NCI-H2171 (cell line): ENCODE measurements at regions not wholly inside any gene's neighbourhood (a gene's known extent, or its start where the extent isn't known, plus 50 kb on each side); places are given as distances from the start of the nearest gene placed in this dataset.
"Not testable (repeated sequence)": the region's sequence is repeated elsewhere in the genome, so short reads cannot be mapped to it uniquely, and the experiment has no call there.

ENCODE experiments used
- DNase-seq: peaks from one replicate; lab custom pipeline; 2025; lab: John Stamatoyannopoulos, UW

DNA sequence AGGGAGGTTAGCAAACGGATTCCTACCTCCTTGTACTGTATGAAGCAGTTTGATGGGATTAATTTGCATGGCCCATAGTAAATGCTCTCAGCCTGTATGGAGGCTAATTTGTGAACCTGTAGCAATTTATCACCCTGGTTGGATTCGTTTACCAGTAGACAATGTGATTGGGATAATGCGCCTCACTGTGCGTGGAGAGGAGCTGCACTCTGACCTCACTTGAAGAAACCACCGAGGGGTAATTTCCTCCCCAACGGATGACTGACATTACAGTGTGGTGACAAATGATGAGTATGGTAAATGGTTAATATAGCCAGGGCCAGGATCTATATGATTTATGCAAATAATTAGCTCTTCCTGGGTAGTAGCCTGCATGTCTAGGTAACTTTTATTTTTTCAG is 479.1 kb upstream of the RBFOX1 start:
- no peak for DNase-seq

DNA sequence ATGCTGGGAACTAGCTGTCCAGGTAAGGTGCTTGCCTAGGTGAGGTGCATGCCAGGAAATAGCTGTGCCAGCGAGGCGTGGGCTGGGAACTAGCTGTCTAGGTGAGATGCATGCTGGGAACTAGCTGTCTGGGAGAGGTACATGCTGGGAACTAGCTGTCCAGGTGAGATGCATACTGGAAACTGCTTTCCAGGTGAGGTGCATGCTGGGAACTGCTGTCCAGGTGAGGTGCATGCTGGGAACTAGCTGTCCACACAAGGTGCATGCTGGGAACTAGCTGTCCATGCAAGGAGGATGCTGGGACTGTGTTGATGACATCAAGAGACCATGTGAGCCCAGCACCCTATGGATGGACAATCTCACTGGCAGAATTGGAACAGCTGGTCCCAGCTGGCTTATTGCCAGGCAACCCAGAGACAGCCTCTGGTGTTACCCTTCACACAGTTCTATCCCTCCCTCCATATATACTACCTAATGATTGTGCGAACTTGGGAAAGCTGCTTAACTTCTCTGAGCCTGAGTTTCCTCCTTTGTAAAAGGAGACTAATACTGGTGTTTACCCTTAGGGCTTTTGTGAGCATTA is 479.9 kb upstream of the RBFOX1 start:
- no peak for DNase-seq

DNA sequence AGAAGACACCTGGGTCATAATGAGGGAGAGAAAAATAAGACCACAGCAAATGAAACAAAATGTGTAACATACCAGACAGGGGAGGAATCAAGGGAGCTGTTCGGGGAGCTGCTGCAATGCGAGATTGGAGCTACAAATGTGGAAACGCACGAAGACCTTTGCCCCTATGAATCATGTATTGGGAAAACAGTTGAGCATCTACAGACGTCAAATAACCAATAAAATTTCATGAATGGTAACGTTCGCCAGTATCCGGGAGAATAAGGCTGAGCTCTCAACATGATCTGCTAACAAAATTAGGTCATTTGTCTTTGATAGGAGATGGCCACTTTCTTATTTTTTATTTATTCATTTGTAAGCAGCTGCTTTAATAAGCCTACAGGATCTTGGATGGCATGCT is 486.2 kb upstream of the RBFOX1 start:
- no peak for DNase-seq

DNA sequence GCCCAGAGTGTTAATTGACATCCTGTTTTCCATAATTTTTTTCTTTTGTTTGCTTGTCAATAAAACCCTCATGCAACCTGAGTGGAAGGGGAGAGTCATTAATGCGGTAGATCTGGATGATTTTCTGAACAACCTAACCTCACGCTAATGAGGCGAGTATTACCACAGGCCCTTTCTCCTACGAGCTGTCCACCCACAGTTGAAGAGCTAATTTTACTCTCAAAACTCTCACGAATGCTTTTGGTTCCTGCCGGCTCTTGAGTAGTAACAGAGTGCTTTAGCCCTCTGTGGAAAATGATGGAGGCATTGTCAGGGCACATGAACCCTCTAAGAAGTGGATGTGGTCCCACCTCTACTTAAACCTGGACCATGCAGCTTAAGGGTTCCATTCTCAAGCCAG is 491.3 kb upstream of the RBFOX1 start:
- no peak for DNase-seq

DNA sequence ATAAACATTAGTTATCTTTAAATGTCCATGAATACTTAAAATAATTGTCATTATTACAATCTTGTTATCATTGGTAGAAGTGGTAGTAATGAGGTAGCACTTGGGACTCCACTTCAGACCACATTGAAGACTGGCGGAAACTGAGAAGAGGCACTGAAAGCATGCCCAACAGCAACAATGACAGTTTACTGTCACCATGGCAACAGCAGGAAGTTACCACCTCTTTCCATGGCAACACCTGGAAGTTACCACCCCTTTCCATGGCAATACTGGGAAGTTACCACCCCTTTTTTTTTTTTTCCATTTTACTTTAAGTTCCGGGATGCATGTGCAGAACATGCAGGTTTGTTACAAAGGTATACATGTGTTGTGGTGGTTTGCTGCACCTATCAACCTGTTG is 494.9 kb upstream of the RBFOX1 start:
- DNase-seq, result no peak

DNA sequence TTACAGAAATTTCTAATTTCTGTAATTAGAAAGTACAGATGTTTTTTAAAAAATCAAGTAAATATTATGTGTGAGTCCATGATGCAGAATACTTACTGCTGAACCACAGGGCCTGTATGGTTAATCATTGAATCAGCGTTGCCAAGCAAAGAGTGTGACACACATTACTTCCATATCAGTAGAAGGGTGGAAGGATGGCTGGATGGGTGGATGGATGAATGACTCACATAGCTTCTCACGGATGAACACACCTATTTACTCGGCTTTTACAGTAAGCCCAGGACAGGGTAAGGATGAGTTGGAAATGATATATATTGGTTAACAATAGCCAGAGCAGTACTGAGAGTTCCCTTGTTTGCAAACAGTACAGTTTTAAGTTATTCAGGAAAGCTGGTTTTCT is 495.9 kb upstream of the RBFOX1 start:
- DNase-seq, result no peak

DNA sequence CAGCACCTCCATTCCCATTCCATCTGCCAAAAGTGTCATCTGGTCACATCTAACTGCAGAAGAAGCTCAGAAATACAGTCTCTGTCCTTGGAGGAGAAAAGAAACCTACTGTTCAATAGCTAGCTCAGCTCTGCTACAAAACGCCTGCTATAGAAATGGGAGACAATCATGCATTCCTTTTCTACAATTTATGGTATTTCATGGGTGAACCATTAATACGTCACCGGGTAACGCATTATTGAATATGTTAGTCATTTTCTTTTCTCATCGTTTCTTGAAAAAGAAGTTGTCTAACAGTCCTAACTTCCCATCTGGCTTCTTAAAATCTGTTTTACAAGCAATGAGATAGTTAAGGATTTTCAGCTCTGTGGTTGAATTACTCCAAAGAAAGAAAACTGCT is 496.7 kb upstream of the RBFOX1 start:
- no peak for DNase-seq

DNA sequence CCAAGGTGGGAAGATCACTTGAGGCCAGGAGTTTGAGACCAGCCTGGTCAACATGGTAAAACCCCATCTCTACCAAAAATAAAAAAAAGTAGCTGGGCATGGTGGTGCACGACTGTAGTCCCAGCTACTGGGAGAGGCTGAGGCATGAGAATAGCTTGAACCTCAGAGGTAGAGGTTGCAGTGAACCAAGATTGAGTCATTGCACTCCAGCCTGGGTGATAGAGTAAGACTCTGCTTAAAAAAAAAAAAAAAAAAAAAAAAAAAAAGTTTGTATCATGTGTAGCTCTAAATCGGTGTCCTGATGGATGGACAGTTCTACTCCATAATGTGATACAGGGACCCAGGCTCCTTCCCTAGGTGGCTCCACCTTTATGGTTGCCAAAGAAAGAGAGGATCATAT is 497.1 kb upstream of the RBFOX1 start:
- DNase-seq, result no peak

DNA sequence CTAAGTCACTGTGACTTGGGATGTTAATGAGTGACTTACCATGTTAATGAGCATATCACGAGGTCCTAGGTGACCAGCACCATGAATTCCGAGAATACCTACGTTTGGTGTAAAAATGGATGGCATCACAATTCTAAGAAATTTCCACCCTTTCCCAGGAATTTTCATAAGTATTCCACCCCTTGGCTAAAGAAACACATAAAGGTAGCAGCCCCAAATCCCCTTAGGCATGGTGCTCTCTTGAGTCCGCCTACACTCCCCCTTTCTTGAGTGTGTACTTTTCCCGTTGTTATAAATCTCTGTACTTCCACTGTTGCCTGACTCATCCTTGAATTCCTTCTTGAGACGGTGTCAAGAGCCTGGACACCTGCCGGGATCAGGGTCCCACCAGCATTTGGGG is 504.0 kb upstream of the RBFOX1 start:
- no peak for DNase-seq

DNA sequence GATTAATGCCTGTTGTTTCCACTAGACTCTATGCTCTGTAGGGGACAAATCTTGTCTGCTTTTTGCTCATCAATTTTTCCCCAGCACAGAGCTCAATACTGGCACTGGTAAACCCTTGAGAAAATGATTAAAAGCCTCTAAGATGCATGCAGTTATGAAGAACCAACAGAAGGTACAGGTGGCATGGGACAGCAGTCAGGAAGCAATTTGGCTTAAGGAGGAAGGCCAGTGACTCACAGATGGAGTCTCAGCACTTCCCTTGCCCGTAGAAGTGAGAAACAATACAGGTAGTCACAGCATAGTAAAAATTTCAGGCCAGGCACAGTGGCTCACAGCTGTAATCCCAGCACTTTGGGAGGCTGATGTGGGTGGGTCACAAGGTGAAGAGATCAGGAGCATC is 504.7 kb upstream of the RBFOX1 start:
- no peak for DNase-seq

DNA sequence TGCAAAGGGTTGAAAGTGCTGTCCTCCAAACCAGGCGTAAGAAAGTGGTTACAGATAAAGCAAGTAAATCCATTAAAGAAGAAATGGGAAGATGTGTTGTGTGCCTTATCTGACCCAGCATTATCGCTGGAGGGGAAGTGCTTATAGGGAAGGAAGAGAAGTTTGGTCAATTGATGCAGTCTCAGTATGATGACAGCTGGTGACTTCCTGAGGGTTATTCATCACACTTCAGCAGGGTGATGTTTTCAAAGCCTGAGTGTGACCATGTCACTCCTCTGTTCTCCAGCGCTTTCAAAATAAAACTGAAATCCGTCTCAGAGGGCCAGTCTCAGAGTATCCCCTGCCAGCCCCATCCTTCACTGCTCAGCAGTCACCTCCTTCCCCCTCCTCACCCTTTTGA is 505.4 kb upstream of the RBFOX1 start:
- no peak for DNase-seq

DNA sequence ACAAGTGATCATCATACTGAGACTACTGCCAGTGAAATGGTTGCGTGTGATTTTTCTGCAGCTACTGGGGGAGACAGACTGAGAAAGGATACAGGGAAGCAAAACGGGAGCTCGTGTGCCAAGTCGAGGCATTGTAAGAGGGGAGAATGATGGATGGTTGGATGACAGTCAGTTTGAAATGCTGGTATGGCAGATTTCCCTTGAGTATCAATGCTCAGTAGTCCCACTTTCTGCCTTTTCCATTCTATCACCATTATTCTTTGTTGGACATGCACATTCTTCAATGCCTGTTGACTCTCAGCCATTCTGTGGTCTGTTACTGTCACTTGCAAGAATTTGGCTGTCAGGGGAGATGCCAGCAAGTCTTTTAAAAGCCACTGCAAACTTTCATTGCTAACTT is 510.6 kb upstream of the RBFOX1 start:
- no peak for DNase-seq

DNA sequence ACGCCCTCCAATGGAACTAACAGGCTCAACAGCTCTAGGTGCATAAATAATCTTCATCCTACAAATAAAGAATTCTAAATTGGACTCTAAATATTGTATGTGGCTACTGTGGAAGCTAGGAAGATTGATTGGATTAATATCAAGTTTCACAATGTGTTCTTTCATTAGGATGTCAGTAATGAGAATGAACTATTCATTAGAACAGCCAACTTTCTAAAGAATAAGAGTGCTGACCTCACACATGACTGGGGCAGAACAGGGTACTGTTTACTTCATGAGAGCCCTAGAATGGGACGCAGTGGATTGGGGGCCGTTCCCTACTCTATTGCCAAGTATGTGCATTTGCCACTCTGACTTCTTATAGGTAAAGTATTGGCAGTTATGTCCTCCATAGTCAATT is 528.2 kb upstream of the RBFOX1 start:
- no peak for DNase-seq

DNA sequence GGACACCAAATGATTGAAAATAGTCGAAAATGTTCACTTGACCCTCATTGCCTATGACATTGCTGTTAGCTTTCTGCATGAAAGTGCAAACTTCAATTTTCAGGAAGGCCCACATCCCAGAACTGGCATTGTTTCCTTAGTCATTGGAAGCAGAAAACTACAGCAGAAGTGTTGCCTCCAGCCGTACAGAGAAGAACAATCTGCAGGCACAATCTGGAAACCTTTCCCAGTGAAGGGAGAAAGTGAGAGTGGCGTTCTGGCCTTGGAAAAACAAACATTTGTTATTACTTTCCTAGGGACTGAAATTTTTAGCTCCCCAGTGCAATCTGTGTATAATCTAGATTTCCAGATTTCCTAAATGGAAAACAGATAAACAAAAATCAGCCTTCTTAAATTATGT is 529.5 kb upstream of the RBFOX1 start:
- no peak for DNase-seq

DNA sequence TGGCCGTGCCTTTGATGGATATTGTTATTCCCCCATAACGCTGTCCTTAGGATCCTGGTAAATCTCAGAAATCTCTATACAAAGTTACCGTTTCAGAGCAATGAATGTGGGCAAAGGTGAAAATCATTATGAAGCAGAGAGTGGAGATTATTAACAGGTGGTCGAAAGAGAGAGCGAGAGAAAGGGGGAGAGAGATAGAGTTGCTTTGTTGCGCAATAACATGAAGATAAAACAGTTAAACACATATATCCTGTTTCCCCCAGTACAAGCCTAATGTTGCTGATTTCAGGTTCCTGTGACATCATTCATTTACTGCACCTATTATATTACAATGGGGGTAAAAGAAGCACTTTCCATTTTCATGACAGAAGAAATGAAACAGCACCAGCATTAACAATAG is 535.4 kb upstream of the RBFOX1 start:
- DNase-seq, result no peak

DNA sequence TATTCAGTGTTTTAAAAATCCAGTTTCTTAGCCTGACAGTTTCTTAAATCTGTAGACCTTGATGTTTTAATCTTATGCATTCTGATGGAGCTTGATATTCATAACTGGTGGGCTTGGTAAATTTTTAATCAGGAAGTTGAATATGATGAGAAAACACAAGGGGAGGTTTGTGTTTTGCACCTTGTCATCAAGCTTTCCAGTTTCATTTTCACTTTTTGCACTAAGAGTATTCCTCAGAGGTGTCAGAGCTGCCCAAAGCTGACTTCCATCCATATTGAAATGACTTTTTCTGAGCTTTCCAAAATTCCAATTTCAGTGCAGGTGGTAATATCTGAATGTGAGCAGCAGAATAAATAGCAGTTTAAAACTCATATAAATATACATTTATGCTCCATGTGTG is 555.0 kb upstream of the RBFOX1 start:
- DNase-seq, result no peak

DNA sequence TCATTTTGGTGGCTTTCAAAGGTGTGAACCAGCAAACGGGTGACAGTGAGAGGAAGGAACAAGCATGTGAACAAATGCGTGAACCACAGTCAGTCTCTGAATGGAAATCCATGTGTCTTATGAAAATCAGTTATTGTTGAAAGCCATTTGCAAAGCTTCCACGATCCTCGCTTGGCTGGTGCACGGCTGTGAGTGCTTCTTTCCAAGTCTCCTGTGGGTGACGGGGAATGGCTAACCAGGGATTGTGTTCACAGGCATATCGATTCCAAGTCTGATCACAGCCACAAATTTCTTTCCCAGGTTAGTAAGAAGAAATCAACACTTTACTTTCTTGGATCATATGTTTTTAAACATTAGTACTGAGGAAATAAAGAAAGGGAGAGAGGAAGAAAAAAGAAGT is 556.9 kb upstream of the RBFOX1 start:
- no peak for DNase-seq

DNA sequence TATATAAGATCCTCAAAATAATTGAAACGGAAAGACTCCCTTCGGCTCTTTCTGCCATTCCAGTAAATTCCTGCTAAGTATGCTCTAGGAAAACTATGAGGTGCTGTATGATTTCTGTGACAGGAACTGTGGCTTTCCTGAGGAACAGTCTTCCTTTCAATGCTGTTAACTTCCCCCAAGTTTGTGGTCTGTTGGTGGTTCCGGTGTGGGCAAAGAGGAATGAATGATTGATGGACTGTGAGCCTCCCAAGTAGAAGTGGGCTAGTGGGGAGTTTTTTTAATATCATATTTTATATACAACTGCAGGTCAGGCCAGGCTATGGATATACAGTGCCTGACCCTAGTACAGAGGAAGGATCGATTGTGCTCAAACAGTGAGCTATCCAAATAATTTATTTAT is 560.7 kb upstream of the RBFOX1 start:
- no peak for DNase-seq

DNA sequence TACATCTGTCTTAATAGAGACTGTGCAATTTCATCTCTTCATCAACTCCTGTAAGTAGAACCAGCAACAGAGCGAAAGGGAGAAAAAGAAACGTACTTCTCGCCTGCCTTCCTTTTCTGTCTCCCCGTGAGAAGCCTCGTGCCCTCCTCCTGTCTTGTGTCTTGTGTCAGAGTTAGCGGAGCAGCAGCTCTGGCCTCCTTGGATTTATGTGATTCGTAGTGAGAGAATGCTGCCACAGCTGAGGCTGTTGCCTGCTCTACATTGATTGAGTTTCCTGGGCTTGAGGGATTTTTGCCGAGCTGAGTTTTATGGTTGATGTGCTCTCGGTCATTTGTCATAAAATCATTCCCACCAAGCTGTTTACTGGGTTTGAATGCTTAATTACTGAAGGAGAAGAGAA is 579.1 kb upstream of the RBFOX1 start:
- no peak for DNase-seq

DNA sequence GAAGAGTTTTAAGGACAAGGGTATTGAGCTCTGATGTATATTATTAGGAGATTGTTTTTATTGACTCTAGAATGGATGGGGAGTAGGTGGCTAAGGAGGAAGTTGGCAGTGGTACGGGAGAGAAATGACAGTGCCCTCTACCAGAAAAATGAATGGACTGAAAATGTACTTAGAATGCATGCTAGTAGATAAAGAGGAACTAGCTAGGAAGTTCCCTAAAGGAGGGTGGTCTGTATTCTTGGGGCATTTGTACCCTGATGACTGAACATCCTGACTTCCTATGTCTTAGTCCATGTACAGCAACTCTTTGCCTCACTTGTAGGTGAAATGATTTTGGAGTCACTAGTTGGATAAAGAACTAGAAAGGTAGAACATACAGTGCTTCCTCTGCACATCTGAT is 581.5 kb upstream of the RBFOX1 start:
- DNase-seq, result no peak

DNA sequence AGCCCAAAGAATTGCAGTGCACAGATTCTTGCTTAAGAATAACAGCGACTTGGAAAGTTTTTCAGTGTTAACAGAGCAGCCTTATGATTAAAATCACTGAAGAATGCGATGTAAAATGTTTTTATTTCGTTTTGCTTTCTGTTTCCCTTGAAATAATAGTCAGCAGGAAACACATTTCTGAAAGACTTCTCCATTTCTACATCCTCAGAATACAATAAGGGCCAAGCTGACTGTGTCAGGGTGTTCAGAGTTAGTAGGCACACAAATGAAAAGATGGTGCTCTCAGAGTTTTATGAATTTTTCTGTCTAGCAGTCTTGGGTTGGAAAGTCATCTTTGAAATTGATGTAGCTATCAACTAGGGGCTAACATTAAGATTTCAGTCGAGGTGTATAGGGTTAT is 582.9 kb upstream of the RBFOX1 start:
- no peak for DNase-seq

DNA sequence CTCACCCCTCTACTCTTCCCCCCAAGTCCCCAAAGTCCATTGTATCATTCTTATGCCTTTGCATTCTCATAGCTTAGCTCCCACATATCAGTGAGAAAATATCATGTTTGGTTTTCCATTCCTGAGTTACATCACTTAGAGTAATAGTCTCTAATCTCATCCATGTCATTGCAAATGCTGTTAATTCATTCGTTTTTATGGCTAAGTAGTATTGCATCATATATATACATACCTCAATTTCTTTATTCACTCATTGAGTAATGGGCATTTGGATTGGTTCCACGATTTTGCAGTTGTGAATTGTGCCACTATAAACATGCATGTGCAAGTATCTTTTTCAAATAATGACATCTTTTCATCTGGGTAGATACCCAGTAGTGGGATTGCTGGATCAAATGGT is 596.3 kb upstream of the RBFOX1 start:
- DNase-seq, result not testable (repeated sequence)

DNA sequence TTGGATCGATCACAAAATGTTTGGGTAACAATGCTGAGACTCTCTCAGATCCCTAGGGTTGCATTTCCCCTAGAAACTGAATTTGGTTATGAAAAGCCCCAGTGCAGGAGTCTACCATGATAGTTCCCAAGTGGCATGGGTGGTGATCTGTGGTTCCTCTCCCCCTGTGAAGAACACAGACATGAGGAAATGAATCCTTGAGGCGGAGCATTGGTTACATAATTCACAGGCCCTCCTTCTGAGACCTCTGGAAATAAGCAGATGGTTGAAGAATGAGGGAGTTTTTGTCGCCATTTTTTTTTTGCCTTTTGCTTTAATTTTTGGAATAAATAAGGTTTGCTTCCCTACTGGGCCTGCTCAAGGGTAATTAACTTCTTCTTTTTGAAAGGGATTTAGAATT is 597.0 kb upstream of the RBFOX1 start:
- DNase-seq, result no peak

DNA sequence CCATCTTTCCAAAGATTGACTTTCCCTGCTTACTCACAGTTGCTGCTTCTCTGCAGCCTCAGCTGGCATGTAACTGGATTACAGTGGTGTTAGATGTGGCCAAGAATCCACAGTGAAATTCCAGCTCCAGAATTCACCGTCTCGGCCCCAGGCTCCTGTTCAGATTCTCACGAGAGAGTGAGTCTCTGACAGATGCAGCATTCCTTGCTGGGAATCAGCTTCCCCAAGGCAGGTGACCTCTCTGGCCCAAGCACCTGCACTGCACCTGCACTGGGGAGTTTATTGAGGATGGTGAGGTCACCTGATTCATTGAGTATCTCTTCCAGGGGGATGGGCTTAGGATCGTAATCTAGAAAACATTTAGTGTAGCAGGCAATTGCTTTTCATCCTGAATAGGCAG is 600.5 kb upstream of the RBFOX1 start:
- no peak for DNase-seq

DNA sequence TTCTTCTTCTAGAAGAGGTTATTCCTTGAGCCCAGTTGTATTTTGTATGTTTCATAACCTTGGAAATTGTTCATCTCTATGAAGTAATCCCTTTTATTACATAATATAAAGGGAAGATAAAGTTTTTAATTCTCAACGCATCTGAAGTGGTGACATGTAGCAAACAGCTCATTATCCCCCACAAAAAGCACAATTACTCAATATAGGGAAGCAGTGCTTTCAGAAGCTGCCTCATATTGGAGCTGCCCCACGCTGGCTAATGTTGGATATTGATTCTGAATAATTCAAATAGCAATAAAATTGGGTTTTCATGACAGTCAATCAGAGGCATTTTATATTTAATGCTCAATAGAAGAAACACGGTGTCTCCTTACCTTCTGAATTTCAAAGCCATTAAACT is 604.3 kb upstream of the RBFOX1 start:
- no peak for DNase-seq
